ENCODE measurements at regions not wholly inside any gene's neighbourhood (a gene's known extent, or its start where the extent isn't known, plus 50 kb on each side); places are given as distances from the start of the nearest gene placed in this dataset.

DNA sequence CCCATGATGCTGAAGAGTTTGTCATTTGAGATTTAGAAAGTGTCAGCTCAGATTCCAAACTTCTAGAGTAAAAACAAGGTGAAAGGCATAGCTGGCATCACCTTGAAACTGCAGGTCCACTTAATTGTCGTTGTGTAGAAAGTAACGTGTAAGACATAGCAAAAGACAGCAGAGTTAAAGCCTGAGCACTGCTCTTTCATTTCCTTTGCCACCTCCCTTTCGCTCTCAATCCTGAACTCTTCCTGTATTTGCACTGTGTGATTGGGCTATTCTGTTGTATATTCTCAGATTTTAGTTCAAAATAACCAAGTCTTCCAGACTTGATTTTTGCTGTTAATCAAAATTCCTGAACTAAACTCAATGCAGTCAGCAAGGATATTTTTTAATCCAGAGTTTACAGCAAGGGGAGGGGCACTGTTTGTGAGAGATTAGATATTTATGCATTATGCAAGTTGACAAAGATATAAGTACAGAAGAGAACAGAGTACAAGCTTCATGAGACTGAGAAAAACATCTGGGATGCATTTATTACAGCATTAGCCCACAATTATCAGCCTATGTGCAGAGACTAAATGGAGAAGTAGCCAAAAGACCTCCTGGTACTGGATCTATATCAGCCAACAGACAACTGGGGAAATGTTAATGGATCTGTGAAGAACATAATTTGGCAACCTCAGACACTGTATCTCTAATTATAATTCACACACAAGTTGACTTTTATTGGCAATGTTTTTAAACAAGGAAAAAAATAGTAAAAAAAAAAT lies 328.6 kb downstream of the SUCLA2 start:
- 58 to 80% methylated on average over 3 of the region's 3 CpGs for WGBS, 2 donors
- Histone ChIP-seq H3K9me3 (no peaks in the 10 kb centered on the region), H3K27ac (no peak overlapping the region), H3K4me3 (no peak overlapping the region), H3K27me3 (no peaks in the 10 kb centered on the region), H3K4me1 (no peaks in the 10 kb centered on the region), H3K36me3 (ENCODE audit: low read depth, missing control alignments) (no peaks in the 10 kb centered on the region)
- TF ChIP-seq POLR2A (IDR thresholded peaks at IDR 0.05) (no peak), CTCF (IDR thresholded peaks at IDR 0.05) (no peak)
- DNase-seq = no peak
- intact Hi-C loops (cut with DNase I; ENCODE audit: low total_unique reads) = no loop called here

- H3K9me3 ChIP-seq = no peaks in the 10 kb centered on the region
- no peaks in the 10 kb centered on the region for H3K27me3 ChIP-seq
- no peaks in the 10 kb centered on the region for H3K36me3 ChIP-seq (ENCODE audit: low read depth, missing control alignments)
- no peak overlapping the region for H3K27ac ChIP-seq
- 68 to 77% methylated on average over 3 of the region's 3 CpGs for WGBS, 2 donors
- intact Hi-C loops (cut with DNase I; ENCODE audit: low total_unique reads) = no loop called here
- TF ChIP-seq POLR2A (IDR thresholded peaks at IDR 0.05) (no peak), CTCF (IDR thresholded peaks at IDR 0.05) (no peak)
- H3K4me1 ChIP-seq = no peaks in the 10 kb centered on the region
- DNase-seq = no peak
- H3K4me3 ChIP-seq = no peak overlapping the region
These were observed 329.3 kb downstream of the SUCLA2 start for GRCh38 chr13:47671776-47672175.

DNA sequence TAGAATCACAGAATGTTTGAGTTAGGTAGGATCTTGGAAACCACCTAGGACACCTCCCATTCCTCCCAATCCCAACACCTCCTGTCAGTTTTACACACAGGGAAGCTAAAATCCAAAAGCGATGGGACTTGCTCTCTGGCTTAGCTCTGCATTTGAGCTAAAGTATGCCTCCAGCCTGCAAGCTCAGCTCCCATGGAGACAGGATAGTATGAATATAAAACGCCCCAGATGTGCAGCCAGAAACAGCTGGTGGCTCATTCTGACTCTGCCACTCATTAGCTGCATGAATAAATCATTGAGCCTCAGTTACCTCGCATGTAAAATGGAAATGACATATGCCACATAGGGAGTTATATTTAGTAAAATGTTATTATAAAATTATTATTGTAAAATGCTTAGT lies 336.0 kb downstream of the SUCLA2 start:
- Histone ChIP-seq H3K4me1 (no peaks in the 10 kb centered on the region), H3K9me3 (no peaks in the 10 kb centered on the region), H3K27me3 (no peaks in the 10 kb centered on the region), H3K27ac (no peak overlapping the region), H3K36me3 (ENCODE audit: low read depth, missing control alignments) (no peaks in the 10 kb centered on the region), H3K4me3 (no peak overlapping the region)
- TF ChIP-seq POLR2A (IDR thresholded peaks at IDR 0.05) (no peak), CTCF (IDR thresholded peaks at IDR 0.05) (no peak)
- 77 to 92% methylated on average over 3 of the region's 3 CpGs for WGBS, 2 donors
- DNase-seq = no peak
- intact Hi-C loops (cut with DNase I; ENCODE audit: low total_unique reads) = no loop called here

GRCh38 chr13:47661076-47661475 lies 340.0 kb downstream of the SUCLA2 start:
- Histone ChIP-seq H3K27ac (no peak overlapping the region), H3K36me3 (ENCODE audit: low read depth, missing control alignments) (no peaks in the 10 kb centered on the region), H3K27me3 (no peaks in the 10 kb centered on the region), H3K4me3 (no peak overlapping the region), H3K4me1 (no peaks in the 10 kb centered on the region), H3K9me3 (no peaks in the 10 kb centered on the region)
- no peak for DNase-seq
- WGBS, 2 donors = 75 to 78% methylated on average over 4 of the region's 4 CpGs
- intact Hi-C loops (cut with DNase I; ENCODE audit: low total_unique reads) = no loop called here
- no peak for TF ChIP-seq POLR2A (IDR thresholded peaks at IDR 0.05)
- no peak for TF ChIP-seq CTCF (IDR thresholded peaks at IDR 0.05)

GRCh38 chr13:47656651-47657050 lies 344.4 kb downstream of the SUCLA2 start:
- no peaks in the 10 kb centered on the region for H3K36me3 ChIP-seq (ENCODE audit: low read depth, missing control alignments)
- TF ChIP-seq POLR2A (IDR thresholded peaks at IDR 0.05) (no peak), CTCF (IDR thresholded peaks at IDR 0.05) (no peak)
- no peak overlapping the region for H3K27ac ChIP-seq
- H3K4me1 ChIP-seq = no peaks in the 10 kb centered on the region
- no peaks in the 10 kb centered on the region for H3K9me3 ChIP-seq
- WGBS, 2 donors = 89 to 94% methylated on average over 1 of the region's 1 CpG
- H3K4me3 ChIP-seq = no peak overlapping the region
- intact Hi-C loops (cut with DNase I; ENCODE audit: low total_unique reads) = no loop called here
- DNase-seq = no peak
- H3K27me3 ChIP-seq = no peaks in the 10 kb centered on the region
